ENCODE measurements at regions not wholly inside any gene's neighbourhood (a gene's known extent, or its start where the extent isn't known, plus 50 kb on each side); places are given as distances from the start of the nearest gene placed in this dataset.
A peak's percentile ranks its signal among the peaks of the same experiment; 100 is the strongest.

DNA sequence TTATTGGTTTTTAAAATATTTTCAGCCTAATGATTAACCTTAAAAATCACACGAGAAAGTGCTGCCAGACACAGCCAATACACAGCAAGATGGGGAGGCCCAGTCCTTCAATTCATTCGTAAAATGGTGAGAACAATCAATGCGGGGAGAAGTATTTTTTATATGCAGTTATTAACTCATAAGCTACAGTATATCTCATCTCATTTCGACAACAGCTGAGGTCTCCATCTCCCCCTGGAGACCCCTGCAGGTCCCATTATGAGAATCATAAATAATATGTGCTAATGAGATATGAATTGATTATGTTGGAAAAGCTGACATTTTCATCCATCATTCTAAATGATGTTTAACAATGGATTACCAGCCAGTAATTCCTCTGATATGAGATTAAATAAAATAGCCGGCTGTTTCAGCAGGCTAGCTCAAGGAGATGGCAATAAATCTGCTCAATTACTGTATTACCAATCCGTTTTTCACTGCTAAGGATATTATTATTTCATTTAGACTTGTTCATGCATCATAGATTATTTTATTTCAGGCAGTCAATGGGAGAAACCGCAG, 535.8 kb downstream of the GALR1 start:
- no peak overlapping the region for H3K14ac ChIP-seq (ENCODE audit: low read length)
- H2BK5ac ChIP-seq (ENCODE audit: low read length) = no peak overlapping the region
- H4K91ac ChIP-seq (ENCODE audit: low read depth, low read length, poor library complexity) = no peak overlapping the region
- no peak overlapping the region for H3K4ac ChIP-seq (ENCODE audit: low read length)
- no peaks in the 10 kb centered on the region for H3K27me3 ChIP-seq (ENCODE audit: control insufficient read depth in 3 of 3, insufficient read depth in 3 of 3, low read depth in 1 of 3, low read length in 3 of 3)
- no peak overlapping the region for H2BK120ac ChIP-seq (ENCODE audit: low read depth, low read length)
- no peak overlapping the region for H3K4me3 ChIP-seq (ENCODE audit: low read length in 2 of 2)
- no peak overlapping the region for H2AFZ ChIP-seq (ENCODE audit: low read length)
- H2AK5ac ChIP-seq (ENCODE audit: low read depth, low read length) = no peak overlapping the region
- no peak overlapping the region for H3K27ac ChIP-seq (replicated peaks; ENCODE audit: low read length)
- no peak overlapping the region for H3K9ac ChIP-seq (ENCODE audit: low read depth, low read length, poor library complexity)
- H2BK12ac ChIP-seq (ENCODE audit: low read length) = no peak overlapping the region
- no peak for DNase-seq (ENCODE audit: low spot score)
- H3K18ac ChIP-seq (ENCODE audit: low read length) = no peak overlapping the region
- H3K4me1 ChIP-seq (ENCODE audit: control insufficient read depth in 2 of 2, insufficient read depth in 1 of 2, low read depth in 1 of 2, low read length in 2 of 2) = peaks cover 0 to 7% of the 10 kb centered on the region in 2 donors
- H3K36me3 ChIP-seq (replicated peaks in 1 of 2; ENCODE audit: control insufficient read depth in 2 of 2, insufficient read depth in 2 of 2, low read length in 2 of 2) = no peaks in the 10 kb centered on the region
- no CpG with 5 or more reads among the region's 7 CpGs for WGBS, 2 donors (ENCODE audit: extremely low coverage in 2 of 2, insufficient read length in 2 of 2, insufficient replicate concordance in 1 of 2)
- no peak overlapping the region for H3K4me2 ChIP-seq (ENCODE audit: insufficient read depth, low read length, poor library complexity, severe bottlenecking)
- H3K23ac ChIP-seq (ENCODE audit: low read depth, low read length, poor library complexity) = no peak overlapping the region
- no peak overlapping the region for H4K8ac ChIP-seq (ENCODE audit: low read depth, low read length)
- H3K79me1 ChIP-seq (ENCODE audit: low read depth, low read length) = no peaks in the 10 kb centered on the region
- H2BK15ac ChIP-seq (ENCODE audit: low read length) = no peak overlapping the region
- no peaks in the 10 kb centered on the region for H3K9me3 ChIP-seq (replicated peaks in 1 of 2; ENCODE audit: control insufficient read depth in 2 of 2, insufficient read depth in 1 of 2, low read depth in 1 of 2, low read length in 2 of 2)

- H3K27ac ChIP-seq (replicated peaks; ENCODE audit: low read length) = no peak overlapping the region
- no peak overlapping the region for H3K18ac ChIP-seq (ENCODE audit: low read length)
- no peaks in the 10 kb centered on the region for H3K27me3 ChIP-seq (ENCODE audit: control insufficient read depth in 3 of 3, insufficient read depth in 3 of 3, low read depth in 1 of 3, low read length in 3 of 3)
- no peak overlapping the region for H2BK12ac ChIP-seq (ENCODE audit: low read length)
- no peaks in the 10 kb centered on the region for H3K79me1 ChIP-seq (ENCODE audit: low read depth, low read length)
- no peak overlapping the region for H2BK15ac ChIP-seq (ENCODE audit: low read length)
- H3K4me3 ChIP-seq (ENCODE audit: low read length in 2 of 2) = no peak overlapping the region
- no peak overlapping the region for H2BK120ac ChIP-seq (ENCODE audit: low read depth, low read length)
- H3K9ac ChIP-seq (ENCODE audit: low read depth, low read length, poor library complexity) = no peak overlapping the region
- no peak overlapping the region for H2AK5ac ChIP-seq (ENCODE audit: low read depth, low read length)
- no peak overlapping the region for H2AFZ ChIP-seq (ENCODE audit: low read length)
- DNase-seq (ENCODE audit: low spot score) = no peak
- no peak overlapping the region for H4K8ac ChIP-seq (ENCODE audit: low read depth, low read length)
- H3K4me1 ChIP-seq (ENCODE audit: control insufficient read depth in 2 of 2, insufficient read depth in 1 of 2, low read depth in 1 of 2, low read length in 2 of 2) = peaks cover 0 to 1% of the 10 kb centered on the region in 2 donors
- no peak overlapping the region for H2BK5ac ChIP-seq (ENCODE audit: low read length)
- peaks cover 0 to 2% of the 10 kb centered on the region in 2 donors for H3K36me3 ChIP-seq (replicated peaks in 1 of 2; ENCODE audit: control insufficient read depth in 2 of 2, insufficient read depth in 2 of 2, low read length in 2 of 2)
- peaks cover 0 to 2% of the 10 kb centered on the region in 2 donors for H3K9me3 ChIP-seq (replicated peaks in 1 of 2; ENCODE audit: control insufficient read depth in 2 of 2, insufficient read depth in 1 of 2, low read depth in 1 of 2, low read length in 2 of 2)
- no peak overlapping the region for H3K14ac ChIP-seq (ENCODE audit: low read length)
- no peak overlapping the region for H3K4me2 ChIP-seq (ENCODE audit: insufficient read depth, low read length, poor library complexity, severe bottlenecking)
- H4K91ac ChIP-seq (ENCODE audit: low read depth, low read length, poor library complexity) = no peak overlapping the region
- H3K4ac ChIP-seq (ENCODE audit: low read length) = no peak overlapping the region
- WGBS, 2 donors (ENCODE audit: extremely low coverage in 2 of 2, insufficient read length in 2 of 2, insufficient replicate concordance in 1 of 2) = no CpG with 5 or more reads among the region's 3 CpGs
- no peak overlapping the region for H3K23ac ChIP-seq (ENCODE audit: low read depth, low read length, poor library complexity)
Observed at GRCh38 chr18:77803024-77803423, 553.4 kb downstream of the GALR1 start.

GRCh38 chr18:77804382-77804781, 554.7 kb downstream of the GALR1 start:
- Histone ChIP-seq H3K27ac (replicated peaks; ENCODE audit: low read length) (no peak overlapping the region), H3K23ac (ENCODE audit: low read depth, low read length, poor library complexity) (no peak overlapping the region), H3K27me3 (ENCODE audit: control insufficient read depth in 3 of 3, insufficient read depth in 3 of 3, low read depth in 1 of 3, low read length in 3 of 3) (no peaks in the 10 kb centered on the region), H3K4me3 (ENCODE audit: low read length in 2 of 2) (no peak overlapping the region), H3K79me1 (ENCODE audit: low read depth, low read length) (no peaks in the 10 kb centered on the region), H3K4me1 (ENCODE audit: control insufficient read depth in 2 of 2, insufficient read depth in 1 of 2, low read depth in 1 of 2, low read length in 2 of 2) (peaks cover 0 to 1% of the 10 kb centered on the region in 2 donors), H3K18ac (ENCODE audit: low read length) (no peak overlapping the region), H2BK5ac (ENCODE audit: low read length) (no peak overlapping the region), H2BK12ac (ENCODE audit: low read length) (no peak overlapping the region), H4K8ac (ENCODE audit: low read depth, low read length) (no peak overlapping the region), H2BK15ac (ENCODE audit: low read length) (no peak overlapping the region), H3K14ac (ENCODE audit: low read length) (no peak overlapping the region), H2AFZ (ENCODE audit: low read length) (no peak overlapping the region), H3K9ac (ENCODE audit: low read depth, low read length, poor library complexity) (no peak overlapping the region), H4K91ac (ENCODE audit: low read depth, low read length, poor library complexity) (no peak overlapping the region), H2BK120ac (ENCODE audit: low read depth, low read length) (no peak overlapping the region), H3K9me3 (replicated peaks in 1 of 2; ENCODE audit: control insufficient read depth in 2 of 2, insufficient read depth in 1 of 2, low read depth in 1 of 2, low read length in 2 of 2) (peaks cover 0 to 2% of the 10 kb centered on the region in 2 donors), H3K36me3 (replicated peaks in 1 of 2; ENCODE audit: control insufficient read depth in 2 of 2, insufficient read depth in 2 of 2, low read length in 2 of 2) (peaks cover 0 to 2% of the 10 kb centered on the region in 2 donors), H3K4me2 (ENCODE audit: insufficient read depth, low read length, poor library complexity, severe bottlenecking) (no peak overlapping the region), H3K4ac (ENCODE audit: low read length) (no peak overlapping the region), H2AK5ac (ENCODE audit: low read depth, low read length) (no peak overlapping the region)
- no CpG with 5 or more reads among the region's 2 CpGs for WGBS, 2 donors (ENCODE audit: extremely low coverage in 2 of 2, insufficient read length in 2 of 2, insufficient replicate concordance in 1 of 2)
- no peak for DNase-seq (ENCODE audit: low spot score)

DNA sequence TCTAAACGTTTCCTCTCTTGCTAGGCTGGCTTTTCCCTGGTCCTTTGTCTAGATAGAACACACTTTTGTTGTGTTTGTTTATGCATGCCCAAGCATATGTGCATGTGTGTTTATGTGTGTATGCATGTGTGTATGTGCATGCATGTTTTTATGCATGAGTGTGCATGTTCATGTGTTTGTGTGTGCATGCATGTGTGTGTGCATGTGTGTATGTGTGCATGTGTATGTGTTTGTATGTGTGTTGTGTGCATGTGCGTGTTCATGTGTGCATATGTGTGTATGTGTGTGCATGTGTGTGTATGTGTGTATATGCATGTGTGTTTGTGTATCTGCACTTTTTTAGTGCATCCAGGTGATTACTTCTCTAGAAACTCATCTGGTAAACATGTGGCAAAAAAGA, 558.0 kb downstream of the GALR1 start:
- no peak overlapping the region for H3K4ac ChIP-seq (ENCODE audit: low read length)
- no peak overlapping the region for H2BK120ac ChIP-seq (ENCODE audit: low read depth, low read length)
- H3K4me2 ChIP-seq (ENCODE audit: insufficient read depth, low read length, poor library complexity, severe bottlenecking) = no peak overlapping the region
- no peak overlapping the region for H3K9ac ChIP-seq (ENCODE audit: low read depth, low read length, poor library complexity)
- no peak overlapping the region for H4K91ac ChIP-seq (ENCODE audit: low read depth, low read length, poor library complexity)
- no CpG with 5 or more reads among the region's 2 CpGs for WGBS, 2 donors (ENCODE audit: extremely low coverage in 2 of 2, insufficient read length in 2 of 2, insufficient replicate concordance in 1 of 2)
- no peaks in the 10 kb centered on the region for H3K27me3 ChIP-seq (ENCODE audit: control insufficient read depth in 3 of 3, insufficient read depth in 3 of 3, low read depth in 1 of 3, low read length in 3 of 3)
- H3K4me3 ChIP-seq (ENCODE audit: low read length in 2 of 2) = peak overlapping the region in 1 of 2 donors; percentile 43
- no peak overlapping the region for H2BK12ac ChIP-seq (ENCODE audit: low read length)
- no peak overlapping the region for H2BK15ac ChIP-seq (ENCODE audit: low read length)
- peaks cover 0 to 1% of the 10 kb centered on the region in 2 donors for H3K4me1 ChIP-seq (ENCODE audit: control insufficient read depth in 2 of 2, insufficient read depth in 1 of 2, low read depth in 1 of 2, low read length in 2 of 2)
- no peak overlapping the region for H2AFZ ChIP-seq (ENCODE audit: low read length)
- H3K79me1 ChIP-seq (ENCODE audit: low read depth, low read length) = no peaks in the 10 kb centered on the region
- H3K23ac ChIP-seq (ENCODE audit: low read depth, low read length, poor library complexity) = no peak overlapping the region
- no peak overlapping the region for H3K18ac ChIP-seq (ENCODE audit: low read length)
- H3K27ac ChIP-seq (replicated peaks; ENCODE audit: low read length) = no peak overlapping the region
- H3K36me3 ChIP-seq (replicated peaks in 1 of 2; ENCODE audit: control insufficient read depth in 2 of 2, insufficient read depth in 2 of 2, low read length in 2 of 2) = peaks cover 0 to 2% of the 10 kb centered on the region in 2 donors
- H3K14ac ChIP-seq (ENCODE audit: low read length) = no peak overlapping the region
- H4K8ac ChIP-seq (ENCODE audit: low read depth, low read length) = no peak overlapping the region
- H2AK5ac ChIP-seq (ENCODE audit: low read depth, low read length) = no peak overlapping the region
- no peak overlapping the region for H2BK5ac ChIP-seq (ENCODE audit: low read length)
- peaks cover 0 to 2% of the 10 kb centered on the region in 2 donors for H3K9me3 ChIP-seq (replicated peaks in 1 of 2; ENCODE audit: control insufficient read depth in 2 of 2, insufficient read depth in 1 of 2, low read depth in 1 of 2, low read length in 2 of 2)
- DNase-seq (ENCODE audit: low spot score) = no peak

Data from neuronal stem cell (in vitro differentiated cells).